ENCODE measurements at regions not wholly inside any gene's neighbourhood (a gene's known extent, or its start where the extent isn't known, plus 50 kb on each side); places are given as distances from the start of the nearest gene placed in this dataset.
A peak's percentile ranks its signal among the peaks of the same experiment; 100 is the strongest.

- no peak for TF ChIP-seq CTCF (IDR thresholded peaks at IDR 0.05; ENCODE audit: unreplicated experiment in 3 of 3)
- Mint-ChIP-seq H3K9me3 (peaks cover 7% of the 10 kb centered on the region), H3K4me3 (peak overlapping the region; percentile 1 to 5 (median 4)), H3K27me3 (ENCODE audit: low read depth) (peaks cover 9% of the 10 kb centered on the region), H3K36me3 (ENCODE audit: low read depth) (no peaks in the 10 kb centered on the region), H3K4me1 (peaks cover 39% of the 10 kb centered on the region), H3K27ac (peak overlapping the region; percentile 80 to 84 (median 81))
Observed at GRCh38 chr5:172506251-172506650, 51.9 kb upstream of the SH3PXD2B start.

DNA sequence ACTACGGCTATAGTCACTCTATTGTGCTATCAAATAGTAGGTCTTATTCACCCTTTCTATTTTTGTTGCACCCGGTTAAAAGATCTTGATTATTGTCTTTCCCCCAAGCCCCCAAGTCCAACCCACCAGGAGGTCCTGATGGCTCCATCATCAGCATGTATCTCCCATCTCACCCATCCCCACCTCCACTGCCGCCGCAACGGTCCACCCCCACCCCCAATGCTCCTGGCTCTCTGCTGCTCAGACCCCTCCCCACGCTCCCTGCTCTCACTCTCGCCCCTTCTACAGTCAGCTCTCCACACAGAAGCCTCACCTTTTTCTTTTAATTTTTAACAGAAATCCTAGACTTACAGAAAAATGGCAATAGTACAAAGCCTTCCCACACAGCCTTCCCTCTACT lies 51.5 kb upstream of the SH3PXD2B start:
- peaks cover 3% of the 10 kb centered on the region for H3K9me3 Mint-ChIP-seq
- peak overlapping the region; percentile 1 to 5 (median 4) for H3K4me3 Mint-ChIP-seq
- H3K4me1 Mint-ChIP-seq, result peaks cover 39% of the 10 kb centered on the region
- peak overlapping the region; percentile 80 to 84 (median 81) for H3K27ac Mint-ChIP-seq
- no peak for TF ChIP-seq CTCF (IDR thresholded peaks at IDR 0.05; ENCODE audit: unreplicated experiment in 3 of 3)
- peaks cover 9% of the 10 kb centered on the region for H3K27me3 Mint-ChIP-seq (ENCODE audit: low read depth)
- no peaks in the 10 kb centered on the region for H3K36me3 Mint-ChIP-seq (ENCODE audit: low read depth)

- no peak for TF ChIP-seq CTCF (IDR thresholded peaks at IDR 0.05; ENCODE audit: unreplicated experiment in 3 of 3)
Observed at GRCh38 chr5:172505403-172505759, 51.1 kb upstream of the SH3PXD2B start.

DNA sequence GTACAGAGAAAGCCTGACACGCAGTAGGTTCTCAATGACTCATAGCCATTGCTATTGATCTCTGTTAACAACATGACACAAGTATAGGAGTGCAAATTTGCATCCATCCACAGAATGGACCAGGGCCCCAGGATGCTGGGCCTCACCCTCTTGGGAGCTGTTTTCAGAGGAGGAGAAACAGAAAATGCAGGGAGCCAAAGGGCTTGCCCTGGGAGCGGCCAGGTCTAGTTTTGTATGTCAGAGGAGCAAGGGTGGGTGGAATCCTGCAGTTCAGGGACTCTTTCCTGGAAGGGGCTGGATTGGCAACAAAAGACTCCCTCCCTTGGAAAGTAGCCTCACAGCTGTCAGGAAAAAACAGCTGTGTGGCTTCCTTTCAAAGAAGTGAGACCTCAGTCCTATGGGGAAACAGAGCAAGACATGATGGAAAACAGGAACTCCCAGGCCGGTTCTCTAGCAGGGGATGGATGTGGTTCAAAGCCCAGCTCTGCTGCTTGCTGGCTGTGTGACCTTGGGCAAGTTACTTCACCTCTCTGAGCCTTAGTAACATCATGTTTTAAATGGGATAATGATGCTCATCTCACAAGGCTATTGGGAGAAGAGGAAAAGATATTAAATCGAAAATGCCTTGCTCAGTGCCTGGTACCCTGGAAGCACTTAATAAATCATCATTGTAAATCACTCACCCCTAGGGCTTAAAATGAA lies 50.5 kb upstream of the SH3PXD2B start:
- H3K36me3 Mint-ChIP-seq (ENCODE audit: low read depth), result no peaks in the 10 kb centered on the region
- H3K27ac Mint-ChIP-seq, result peak overlapping the region; percentile 22 to 84 (median 80)
- no peak for TF ChIP-seq CTCF (IDR thresholded peaks at IDR 0.05; ENCODE audit: unreplicated experiment in 3 of 3)
- H3K9me3 Mint-ChIP-seq, result no peaks in the 10 kb centered on the region
- peaks cover 12% of the 10 kb centered on the region for H3K27me3 Mint-ChIP-seq (ENCODE audit: low read depth)
- peaks cover 39% of the 10 kb centered on the region for H3K4me1 Mint-ChIP-seq
- H3K4me3 Mint-ChIP-seq, result no peak overlapping the region

More at GRCh38 chr5:172505403-172505759, 51.1 kb upstream of the SH3PXD2B start:
- Mint-ChIP-seq H3K27ac (peak overlapping the region; percentile 80 to 84 (median 81)), H3K27me3 (ENCODE audit: low read depth) (peaks cover 9% of the 10 kb centered on the region), H3K36me3 (ENCODE audit: low read depth) (no peaks in the 10 kb centered on the region), H3K4me3 (no peak overlapping the region), H3K4me1 (peaks cover 39% of the 10 kb centered on the region), H3K9me3 (no peaks in the 10 kb centered on the region)

DNA sequence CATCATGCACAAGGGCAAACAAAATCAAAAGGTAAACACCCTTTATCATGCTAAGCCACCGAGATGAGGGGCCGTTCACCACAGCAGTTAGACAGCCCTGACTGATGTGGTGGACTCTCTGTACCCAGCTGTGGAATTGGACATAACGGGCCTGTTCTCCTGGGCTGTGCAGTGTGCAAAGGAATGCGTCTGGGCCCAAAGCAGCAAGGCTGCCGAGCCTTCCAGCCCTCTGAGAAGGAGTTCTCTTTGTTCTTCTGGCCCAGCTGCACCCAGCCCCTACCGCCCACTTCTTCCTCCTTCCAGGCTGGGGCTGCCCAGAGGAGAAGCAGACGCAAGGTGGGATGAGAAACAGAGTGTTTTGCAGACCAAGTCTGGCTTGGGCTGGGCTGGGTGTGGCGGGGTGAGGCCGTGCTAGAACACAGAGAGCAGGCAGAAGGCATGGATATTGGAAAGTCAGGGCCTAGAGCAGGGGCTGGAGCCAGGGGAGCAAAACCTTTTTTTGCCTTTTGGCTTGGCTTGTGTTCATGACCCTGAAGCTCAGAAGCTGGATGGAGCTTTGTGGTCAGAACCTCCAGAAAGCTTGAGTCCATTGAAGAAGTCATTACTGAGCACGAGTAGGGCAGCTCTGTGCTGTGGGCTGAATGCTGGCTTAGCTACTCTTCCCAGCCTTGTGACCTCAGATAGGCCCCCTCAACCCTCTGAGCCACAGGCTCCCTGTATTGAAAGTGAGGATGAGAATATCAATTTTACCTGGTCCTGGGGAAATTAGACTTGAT lies 49.8 kb upstream of the SH3PXD2B start:
- Mint-ChIP-seq H3K4me3 (no peak overlapping the region), H3K27ac (peak overlapping the region; percentile 22 to 84 (median 80)), H3K36me3 (ENCODE audit: low read depth) (no peaks in the 10 kb centered on the region), H3K4me1 (peaks cover 39% of the 10 kb centered on the region), H3K27me3 (ENCODE audit: low read depth) (peaks cover 10% of the 10 kb centered on the region), H3K9me3 (no peaks in the 10 kb centered on the region)
- TF ChIP-seq CTCF (IDR thresholded peaks at IDR 0.05; ENCODE audit: unreplicated experiment in 3 of 3), result no peak

All from nephron (organoid).